ENCODE measurements at regions not wholly inside any gene's neighbourhood (a gene's known extent, or its start where the extent isn't known, plus 50 kb on each side); places are given as distances from the start of the nearest gene placed in this dataset.

- TF ChIP-seq CTCF (IDR thresholded peaks at IDR 0.05 in 8 of 11, conservative IDR thresholded peaks at IDR 0.05 in 3 of 11) (peak; percentile 52 to 83 (median 69)), POLR2AphosphoS5 (IDR thresholded peaks at IDR 0.05) (no peak)
- H3K9me3 ChIP-seq = no peaks in the 10 kb centered on the region
- no peak overlapping the region for H3K4me3 ChIP-seq
- peaks cover 5 to 28% (median 16%) of the 10 kb centered on the region in 6 donors for H3K4me1 ChIP-seq
- WGBS, 5 donors = 24 to 34% (median 26%) methylated on average over 5 of the region's 5 CpGs
- intact Hi-C loops (cut with DNase I; ENCODE audit: low total_unique reads) = no loop called here
- H3K27me3 ChIP-seq (replicated peaks in 1 of 7) = peaks cover 0 to 24% (median 0%) of the 10 kb centered on the region in 7 donors
- no peaks in the 10 kb centered on the region for H3K36me3 ChIP-seq
- H3K27ac ChIP-seq = no peak overlapping the region
- DNase-seq = no peak
Observed at GRCh38 chr5:36739751-36740221, 133.4 kb downstream of the SLC1A3 start.

GRCh38 chr5:36740259-36740898, 134.0 kb downstream of the SLC1A3 start:
- H3K27ac ChIP-seq = peak overlapping the region in 1 of 8 donors; percentile 9
- H3K4me3 ChIP-seq = no peak overlapping the region
- intact Hi-C loops (cut with DNase I; ENCODE audit: low total_unique reads) = no loop called here
- H3K4me1 ChIP-seq = peaks cover 5 to 34% (median 21%) of the 10 kb centered on the region in 6 donors
- TF ChIP-seq CTCF (IDR thresholded peaks at IDR 0.05 in 8 of 11, conservative IDR thresholded peaks at IDR 0.05 in 3 of 11) = no peak
- TF ChIP-seq POLR2A (IDR thresholded peaks at IDR 0.05) = no peak
- TF ChIP-seq POLR2AphosphoS5 (IDR thresholded peaks at IDR 0.05) = no peak
- no peaks in the 10 kb centered on the region for H3K9me3 ChIP-seq
- H3K36me3 ChIP-seq = no peaks in the 10 kb centered on the region
- peaks cover 0 to 30% (median 0%) of the 10 kb centered on the region in 7 donors for H3K27me3 ChIP-seq (replicated peaks in 1 of 7)
- 73 to 81% (median 76%) methylated on average over 8 of the region's 8 CpGs for WGBS, 5 donors
- DNase-seq = no peak

DNA sequence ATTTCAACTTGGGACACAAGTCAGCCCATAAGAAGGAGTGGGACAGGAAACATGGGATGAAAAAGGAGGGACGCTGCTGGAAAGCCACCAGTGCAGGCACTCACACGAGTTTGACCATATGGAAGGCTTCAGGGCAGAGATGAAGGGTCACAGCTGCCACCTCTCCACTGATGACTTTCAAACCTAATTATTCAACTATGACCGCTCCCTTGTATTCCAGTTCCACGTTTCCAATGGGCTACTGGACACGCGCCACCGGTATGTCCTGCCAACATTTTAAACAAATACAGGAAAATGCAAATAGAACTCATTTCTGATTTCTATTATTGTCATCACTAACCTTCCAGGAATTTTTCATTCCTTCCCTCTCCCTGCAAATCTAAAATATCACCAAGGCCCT, 134.7 kb downstream of the SLC1A3 start:
- TF ChIP-seq CTCF (IDR thresholded peaks at IDR 0.05 in 8 of 11, conservative IDR thresholded peaks at IDR 0.05 in 3 of 11) = no peak
- peak overlapping the region in 1 of 8 donors; percentile 9 for H3K27ac ChIP-seq
- peaks cover 0 to 33% (median 0%) of the 10 kb centered on the region in 7 donors for H3K27me3 ChIP-seq (replicated peaks in 1 of 7)
- WGBS, 5 donors = 75 to 86% (median 76%) methylated on average over 7 of the region's 7 CpGs
- no peaks in the 10 kb centered on the region for H3K9me3 ChIP-seq
- intact Hi-C loops (cut with DNase I; ENCODE audit: low total_unique reads) = no loop called here
- peaks cover 5 to 39% (median 25%) of the 10 kb centered on the region in 6 donors for H3K4me1 ChIP-seq
- no peak overlapping the region for H3K4me3 ChIP-seq
- DNase-seq = no peak
- no peaks in the 10 kb centered on the region for H3K36me3 ChIP-seq

GRCh38 chr5:36743891-36744772, 132.4 kb upstream of the NIPBL start:
- Histone ChIP-seq H3K36me3 (no peaks in the 10 kb centered on the region), H3K27me3 (replicated peaks in 1 of 7) (peaks cover 0 to 28% (median 0%) of the 10 kb centered on the region in 7 donors), H3K4me1 (peaks cover 5 to 39% (median 25%) of the 10 kb centered on the region in 6 donors), H3K9me3 (no peaks in the 10 kb centered on the region), H3K4me3 (peak overlapping the region; percentile 44 to 76 (median 55)), H3K27ac (peak overlapping the region in 4 of 8 donors; percentile 23 to 44 (median 34))
- 22 to 26% (median 23%) methylated on average over 21 to 22 of the region's 22 CpGs for WGBS, 5 donors
- no peak for DNase-seq
- TF ChIP-seq CTCF (IDR thresholded peaks at IDR 0.05 in 8 of 11, conservative IDR thresholded peaks at IDR 0.05 in 3 of 11) = peak in 9 of 11 experiments; percentile 11 to 74 (median 62)
- TF ChIP-seq POLR2A (IDR thresholded peaks at IDR 0.05) = no peak
- intact Hi-C loops (cut with DNase I; ENCODE audit: low total_unique reads) = no loop called here

Measured in spleen (tissue), 11 donors.